Amniotic epithelial cell (primary cell): ENCODE measurements at regions not wholly inside any gene's neighbourhood (a gene's known extent, or its start where the extent isn't known, plus 50 kb on each side); places are given as distances from the start of the nearest gene placed in this dataset.
"Not testable (repeated sequence)": the region's sequence is repeated elsewhere in the genome, so short reads cannot be mapped to it uniquely, and the experiment has no call there.

Experiments used
- DNase-seq: peaks from one replicate; pipeline ENCODE4 v3.0.0-alpha.2; 2010; ENCODE audit warnings: low read depth

GRCh38 chr2:8229546-8229986 lies 452.3 kb upstream of the ID2 start:
- peak; percentile 63 for DNase-seq

DNA sequence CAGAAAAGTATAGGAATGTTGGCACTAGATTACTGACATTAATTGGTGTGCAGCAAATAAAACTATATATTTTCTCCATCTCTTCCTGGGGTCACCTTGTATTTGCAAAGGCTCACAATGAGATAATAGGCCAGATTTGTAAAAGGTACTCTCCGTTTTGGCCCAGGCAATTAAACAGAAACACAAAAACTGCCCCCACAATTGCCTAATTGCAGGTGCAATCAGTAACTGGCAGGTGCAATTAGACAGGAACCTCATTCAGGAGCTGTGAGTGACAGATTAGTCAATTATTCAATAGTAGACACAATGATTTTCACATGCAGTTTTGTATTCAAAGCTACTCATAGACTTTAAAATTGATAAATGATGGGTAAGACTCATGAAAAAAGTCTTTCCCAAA lies 451.4 kb upstream of the ID2 start:
- no peak for DNase-seq

- DNase-seq, result no peak
Measured at GRCh38 chr2:8231902-8232301, 450.0 kb upstream of the ID2 start.

DNA sequence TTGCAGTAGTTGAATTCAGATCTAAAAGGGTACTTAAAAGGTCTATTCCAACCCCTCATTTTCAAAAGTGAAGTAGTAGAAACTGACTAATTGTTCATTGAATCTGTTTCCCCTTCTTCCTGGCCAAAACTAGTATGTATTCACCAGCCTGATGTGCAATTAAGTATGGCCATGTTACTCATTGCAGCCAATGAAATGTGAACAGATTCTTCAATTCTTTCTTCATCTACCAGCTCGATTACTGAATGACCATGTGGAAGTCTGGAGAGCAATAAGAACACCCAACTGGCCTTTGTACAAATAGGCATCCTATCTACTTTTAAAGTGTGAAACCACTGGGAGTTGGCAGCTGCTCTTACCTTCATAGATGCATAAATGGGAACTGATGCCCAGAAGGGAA lies 449.0 kb upstream of the ID2 start:
- DNase-seq, result no peak

DNA sequence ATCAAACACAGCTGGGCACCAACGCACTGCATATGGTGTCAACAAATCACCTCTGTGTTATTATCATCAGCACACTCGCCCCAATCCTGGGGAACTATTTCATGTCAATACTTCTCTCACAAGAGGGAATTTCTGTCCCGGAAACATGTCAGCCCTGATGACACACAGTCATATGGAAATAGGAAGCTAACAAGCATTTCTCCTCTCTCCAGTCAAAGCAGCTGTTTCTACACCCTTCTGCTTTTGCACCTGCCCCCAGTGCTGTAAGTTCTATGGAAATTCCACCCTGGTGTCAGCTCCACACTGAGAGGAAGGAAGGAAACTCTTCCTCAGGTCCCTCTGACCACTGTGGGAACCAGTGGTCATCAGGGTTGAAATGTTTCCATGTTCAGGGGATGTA lies 447.6 kb upstream of the ID2 start:
- no peak for DNase-seq

- no peak for DNase-seq
Measured at GRCh38 chr2:8234757-8235374, 447.0 kb upstream of the ID2 start.

DNA sequence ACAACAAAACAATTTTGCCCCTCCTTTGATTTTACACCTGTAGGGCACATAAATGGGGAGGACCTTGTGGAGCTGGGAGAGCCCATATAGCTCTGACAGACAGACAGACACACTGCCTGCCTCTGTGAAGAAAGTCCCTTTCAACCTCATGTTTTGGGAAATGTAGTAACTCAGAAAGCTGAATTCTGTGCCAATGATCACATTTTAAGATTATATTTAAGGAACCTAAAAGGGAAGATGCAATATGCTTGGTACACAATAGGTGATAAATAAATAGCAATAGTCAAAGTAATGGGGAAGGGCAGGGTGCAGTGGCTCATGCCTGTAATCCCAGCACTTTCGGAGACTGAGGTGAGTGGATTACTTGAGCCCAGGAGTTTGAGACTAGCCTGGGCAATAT lies 446.4 kb upstream of the ID2 start:
- DNase-seq, result no peak

DNA sequence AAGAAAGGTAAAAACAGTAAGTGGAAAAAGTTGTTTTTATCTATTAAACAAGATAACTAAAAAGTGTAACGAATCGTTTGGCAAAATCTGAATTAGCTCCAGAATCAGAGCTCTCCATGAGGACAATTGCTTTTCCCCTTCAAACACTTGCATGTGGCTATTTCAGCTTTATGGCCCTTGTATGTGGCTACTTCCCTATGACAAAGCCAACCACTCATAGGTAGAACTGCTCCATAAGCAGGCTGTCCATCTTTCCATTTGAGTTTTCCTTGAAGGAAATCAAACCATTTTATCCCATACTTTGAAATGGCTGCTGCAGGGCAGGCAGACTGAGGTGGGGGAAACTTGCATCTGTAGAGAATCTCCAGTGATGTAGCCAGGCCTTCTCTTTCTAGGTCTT lies 445.5 kb upstream of the ID2 start:
- DNase-seq, result no peak

DNA sequence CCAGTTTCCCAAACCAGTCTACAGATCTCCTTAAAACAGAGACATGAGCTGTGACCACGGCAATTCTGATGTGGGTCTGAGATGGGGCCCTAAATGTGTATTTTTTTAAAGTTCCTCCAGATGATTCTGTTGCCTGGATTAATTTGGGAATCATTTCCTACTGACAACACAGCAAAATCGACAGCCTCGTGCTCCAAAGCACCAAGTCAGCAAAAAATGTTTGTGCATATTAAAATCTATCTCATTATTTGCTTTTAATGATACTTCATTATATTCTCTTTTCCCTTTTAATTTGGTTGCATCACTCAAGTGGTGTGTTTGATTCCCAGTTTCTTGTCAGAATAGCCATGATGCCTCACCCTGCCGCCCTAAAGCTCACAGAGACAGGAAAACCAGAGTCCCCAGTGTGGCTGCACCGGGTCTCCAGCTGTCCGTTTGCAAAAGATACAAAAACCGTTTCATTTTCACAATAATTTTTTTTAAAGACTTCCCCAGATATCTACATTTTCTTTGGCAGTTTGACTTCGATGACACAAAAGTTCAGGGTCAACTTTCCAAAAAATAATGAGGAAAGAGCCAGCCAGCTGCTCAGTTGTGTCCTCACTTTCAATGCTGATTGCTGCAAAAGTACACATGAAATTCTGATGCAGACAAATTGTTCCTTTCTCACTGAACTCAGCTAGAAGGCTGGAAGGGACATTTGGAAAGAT lies 443.2 kb upstream of the ID2 start:
- no peak for DNase-seq

GRCh38 chr2:8239531-8240088 lies 442.2 kb upstream of the ID2 start:
- peak; percentile 3 for DNase-seq

- no peak for DNase-seq
Measured at GRCh38 chr2:8241317-8241716, 440.5 kb upstream of the ID2 start.

DNA sequence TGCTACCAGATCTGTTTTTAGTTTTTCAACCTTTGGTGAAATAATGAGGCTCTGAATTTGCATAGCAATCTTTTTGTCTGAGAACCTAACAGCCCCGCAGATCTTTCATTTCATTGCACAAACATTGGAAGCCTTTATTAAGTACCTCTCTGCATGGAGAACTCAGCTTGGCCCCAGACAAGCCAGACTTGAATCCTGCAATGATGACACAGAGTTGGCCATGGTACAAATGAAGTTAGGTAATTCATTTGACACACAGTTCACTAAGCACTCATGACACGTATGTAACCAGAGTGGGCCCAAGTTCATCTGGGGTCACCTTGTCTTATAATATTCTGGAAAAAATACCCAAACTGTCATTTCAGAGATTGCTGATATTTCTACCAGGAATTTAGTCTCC lies 439.1 kb upstream of the ID2 start:
- peak; percentile 13 for DNase-seq

- DNase-seq, result no peak
Measured at GRCh38 chr2:8243748-8244400, 438.0 kb upstream of the ID2 start.

- no peak for DNase-seq
Measured at GRCh38 chr2:8244639-8245038, 437.2 kb upstream of the ID2 start.

DNA sequence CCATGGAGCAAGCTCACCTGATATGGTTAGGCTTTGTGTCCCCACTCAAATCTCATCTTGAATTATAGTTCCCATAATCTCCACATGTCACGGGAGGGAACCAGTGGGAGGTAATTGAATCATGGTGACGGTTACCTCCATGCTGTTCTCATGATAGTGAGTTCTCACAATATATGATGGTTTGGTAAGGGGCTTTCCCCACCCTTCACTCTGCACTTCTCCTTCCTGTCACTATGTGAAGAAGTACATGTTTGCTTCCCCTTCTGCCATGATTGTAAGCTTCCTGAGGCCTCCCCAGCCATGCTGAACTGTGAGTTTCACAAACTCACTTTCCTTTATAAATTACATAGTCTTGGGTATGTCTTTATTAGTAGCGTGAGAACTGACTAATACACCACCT lies 435.7 kb upstream of the ID2 start:
- no peak for DNase-seq

DNA sequence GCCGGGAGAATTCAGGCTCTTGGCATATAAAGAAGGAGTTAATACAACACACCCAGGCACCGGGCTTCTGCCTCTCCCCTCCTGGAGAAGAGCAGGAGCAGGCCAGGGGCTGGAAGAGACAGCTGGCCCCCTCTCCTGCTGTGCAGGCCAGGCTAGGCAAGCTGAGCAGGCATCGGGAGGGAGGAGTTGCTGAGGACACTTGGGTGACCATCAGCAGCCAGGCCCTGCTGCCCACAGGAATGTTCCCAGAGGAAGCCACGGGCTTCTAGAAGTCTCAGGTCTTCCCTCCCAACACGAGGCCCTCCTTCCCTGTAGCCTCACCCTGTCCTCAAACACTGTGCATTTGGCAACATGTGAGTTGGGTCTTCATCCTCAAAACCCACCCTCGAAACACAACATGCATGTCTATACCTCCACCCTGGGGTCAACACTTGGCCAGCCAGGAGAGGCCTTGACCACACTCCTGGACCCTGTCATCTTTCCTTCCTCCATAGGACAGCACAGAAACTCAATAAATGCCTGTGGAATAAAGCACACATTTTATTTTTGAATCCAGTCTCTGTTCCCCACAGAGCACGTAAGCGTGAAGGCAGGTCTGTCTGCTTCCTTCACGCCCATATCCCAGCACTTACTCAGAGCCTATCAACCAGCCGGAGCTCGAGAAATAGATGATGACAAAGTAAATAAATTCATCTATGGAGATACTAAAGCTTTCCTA lies 433.8 kb upstream of the ID2 start:
- no peak for DNase-seq

DNA sequence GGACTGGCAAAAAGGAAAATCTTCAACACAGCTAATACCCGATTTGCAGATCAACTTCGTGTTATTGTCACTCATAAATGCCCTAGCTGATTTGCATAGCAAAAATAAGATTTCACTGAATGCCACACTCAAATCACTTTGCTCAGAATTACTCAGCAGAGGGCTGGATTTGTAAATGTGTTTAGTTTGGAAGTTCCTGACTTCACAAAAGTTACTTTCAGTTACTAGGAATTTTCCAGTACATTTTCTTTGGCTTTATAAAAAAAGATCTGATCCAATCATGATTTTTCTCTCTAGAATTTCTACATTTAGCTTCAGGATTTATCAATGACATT lies 433.3 kb upstream of the ID2 start:
- no peak for DNase-seq

GRCh38 chr2:8249141-8249540 lies 432.7 kb upstream of the ID2 start:
- no peak for DNase-seq

DNA sequence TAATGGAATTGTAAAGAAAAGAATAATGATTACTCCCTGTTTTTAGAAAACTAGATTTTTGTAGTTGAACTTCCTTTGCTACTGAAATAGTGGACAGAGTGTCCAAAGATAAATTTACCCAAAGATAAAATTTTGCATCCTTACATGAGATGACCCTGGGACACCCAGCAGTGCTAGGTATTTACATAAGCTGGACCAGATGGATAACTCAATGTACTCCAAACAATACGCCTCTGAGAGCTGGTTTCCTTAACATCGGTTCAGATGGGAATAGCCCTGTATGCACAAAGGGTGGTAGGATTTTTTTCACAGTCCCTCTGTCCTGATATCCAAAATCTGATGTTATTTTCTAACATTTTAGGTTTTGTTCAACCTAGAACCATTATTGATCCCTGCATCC lies 432.1 kb upstream of the ID2 start:
- no peak for DNase-seq

DNA sequence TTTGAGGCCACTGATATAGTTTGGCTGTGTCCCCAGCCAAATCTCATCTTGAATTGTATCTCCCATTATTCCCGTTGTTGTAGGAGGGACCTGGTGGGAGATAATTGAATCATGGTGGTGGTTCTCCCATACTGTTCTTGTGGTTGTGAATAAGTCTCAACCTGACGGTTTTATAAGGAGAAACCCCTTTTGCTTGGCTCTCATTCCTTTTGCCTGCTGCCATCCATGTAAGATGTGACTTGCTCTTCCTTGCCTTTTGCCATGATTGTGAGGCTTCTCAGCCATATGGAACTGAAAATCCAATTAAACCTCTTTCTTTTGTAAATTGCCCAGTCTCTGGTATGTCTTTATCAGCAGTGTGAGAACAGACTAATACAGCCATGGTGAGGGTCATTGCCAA lies 431.6 kb upstream of the ID2 start:
- not testable (repeated sequence) for DNase-seq

DNA sequence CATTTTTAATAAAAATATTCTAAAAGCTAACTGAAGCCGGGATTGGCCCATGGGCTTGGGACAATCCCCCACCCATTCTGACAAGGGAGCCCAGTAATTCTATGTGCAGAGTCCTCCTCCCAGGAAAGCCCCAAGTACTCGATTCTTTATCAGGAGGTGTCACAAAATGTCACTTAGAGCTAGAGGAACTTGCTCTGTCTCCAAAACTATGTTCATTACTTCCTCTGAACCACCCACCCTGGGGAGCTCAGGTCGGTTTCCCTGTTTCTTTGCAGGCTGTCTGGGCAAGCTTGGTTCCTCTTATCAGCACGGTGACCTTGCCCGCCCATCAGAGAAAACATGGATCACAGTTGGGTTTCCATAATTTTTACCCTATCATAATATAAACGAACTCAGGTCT lies 430.6 kb upstream of the ID2 start:
- DNase-seq, result no peak

DNA sequence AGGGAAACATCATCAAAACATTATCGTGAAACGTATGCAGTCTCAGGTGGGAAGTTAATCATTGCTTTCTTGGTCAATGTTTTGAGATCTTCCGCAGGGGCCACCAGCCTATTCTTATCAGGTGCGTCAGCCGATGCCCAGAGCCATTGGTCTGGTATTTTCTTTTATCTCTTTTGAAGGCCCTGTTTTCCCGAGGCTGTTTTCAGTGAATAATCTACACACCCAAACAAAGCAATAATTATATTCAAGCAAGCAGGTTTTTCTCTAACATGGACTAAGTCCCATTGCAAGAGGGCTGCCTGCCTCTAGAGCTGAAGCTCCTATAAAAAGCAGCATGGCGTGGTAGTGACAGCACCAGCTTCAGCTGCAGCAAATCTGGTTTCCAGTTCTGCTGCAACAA lies 430.0 kb upstream of the ID2 start:
- no peak for DNase-seq
